ENCODE measurements at regions not wholly inside any gene's neighbourhood (a gene's known extent, or its start where the extent isn't known, plus 50 kb on each side); places are given as distances from the start of the nearest gene placed in this dataset.
A peak's percentile ranks its signal among the peaks of the same experiment; 100 is the strongest.

GRCh38 chr14:86414146-86414545 lies 884.2 kb downstream of the FLRT2 start:
- Mint-ChIP-seq H3K4me3 (ENCODE audit: unreplicated experiment) (no peak overlapping the region), H3K27me3 (ENCODE audit: unreplicated experiment) (no peaks in the 10 kb centered on the region), H3K36me3 (ENCODE audit: unreplicated experiment) (no peaks in the 10 kb centered on the region), H3K27ac (ENCODE audit: unreplicated experiment) (peak overlapping the region; percentile 32), H3K4me1 (ENCODE audit: unreplicated experiment) (peaks cover 14% of the 10 kb centered on the region), H3K9me3 (ENCODE audit: unreplicated experiment) (peaks cover 8% of the 10 kb centered on the region)
- no peak for DNase-seq (ENCODE audit: extremely low spot score, unreplicated experiment)
- no peak for TF ChIP-seq CTCF (IDR thresholded peaks at IDR 0.05)

GRCh38 chr14:86404989-86405649 lies 875.2 kb downstream of the FLRT2 start:
- DNase-seq (ENCODE audit: extremely low spot score, unreplicated experiment), result no peak
- no peaks in the 10 kb centered on the region for H3K9me3 Mint-ChIP-seq (ENCODE audit: unreplicated experiment)
- no peak overlapping the region for H3K4me3 Mint-ChIP-seq (ENCODE audit: unreplicated experiment)
- peak overlapping the region; percentile 51 for H3K27ac Mint-ChIP-seq (ENCODE audit: unreplicated experiment)
- H3K4me1 Mint-ChIP-seq (ENCODE audit: unreplicated experiment), result peaks cover 22% of the 10 kb centered on the region
- TF ChIP-seq CTCF (IDR thresholded peaks at IDR 0.05), result no peak
- no peaks in the 10 kb centered on the region for H3K27me3 Mint-ChIP-seq (ENCODE audit: unreplicated experiment)
- H3K36me3 Mint-ChIP-seq (ENCODE audit: unreplicated experiment), result no peaks in the 10 kb centered on the region

GRCh38 chr14:86404425-86404824 lies 874.5 kb downstream of the FLRT2 start:
- Mint-ChIP-seq H3K27ac (ENCODE audit: unreplicated experiment) (no peak overlapping the region), H3K4me3 (ENCODE audit: unreplicated experiment) (no peak overlapping the region), H3K36me3 (ENCODE audit: unreplicated experiment) (no peaks in the 10 kb centered on the region), H3K4me1 (ENCODE audit: unreplicated experiment) (peaks cover 22% of the 10 kb centered on the region), H3K9me3 (ENCODE audit: unreplicated experiment) (no peaks in the 10 kb centered on the region), H3K27me3 (ENCODE audit: unreplicated experiment) (no peaks in the 10 kb centered on the region)
- DNase-seq (ENCODE audit: extremely low spot score, unreplicated experiment), result no peak
- TF ChIP-seq CTCF (IDR thresholded peaks at IDR 0.05), result no peak

- Mint-ChIP-seq H3K4me3 (ENCODE audit: unreplicated experiment) (no peak overlapping the region), H3K27me3 (ENCODE audit: unreplicated experiment) (no peaks in the 10 kb centered on the region), H3K9me3 (ENCODE audit: unreplicated experiment) (no peaks in the 10 kb centered on the region), H3K27ac (ENCODE audit: unreplicated experiment) (no peak overlapping the region), H3K4me1 (ENCODE audit: unreplicated experiment) (peaks cover 30% of the 10 kb centered on the region), H3K36me3 (ENCODE audit: unreplicated experiment) (no peaks in the 10 kb centered on the region)
- DNase-seq (ENCODE audit: extremely low spot score, unreplicated experiment), result no peak
- TF ChIP-seq CTCF (IDR thresholded peaks at IDR 0.05), result no peak
Observed at GRCh38 chr14:86402545-86402944, 872.6 kb downstream of the FLRT2 start.

- Mint-ChIP-seq H3K4me1 (ENCODE audit: unreplicated experiment) (no peaks in the 10 kb centered on the region), H3K4me3 (ENCODE audit: unreplicated experiment) (no peak overlapping the region), H3K9me3 (ENCODE audit: unreplicated experiment) (no peaks in the 10 kb centered on the region), H3K36me3 (ENCODE audit: unreplicated experiment) (no peaks in the 10 kb centered on the region), H3K27me3 (ENCODE audit: unreplicated experiment) (peaks cover 2% of the 10 kb centered on the region), H3K27ac (ENCODE audit: unreplicated experiment) (no peak overlapping the region)
- no peak for DNase-seq (ENCODE audit: extremely low spot score, unreplicated experiment)
- no peak for TF ChIP-seq CTCF (IDR thresholded peaks at IDR 0.05)
Observed at GRCh38 chr14:86391085-86391484, 861.1 kb downstream of the FLRT2 start.

Measured in osteocyte (in vitro differentiated cells).